ENCODE measurements at regions not wholly inside any gene's neighbourhood (a gene's known extent, or its start where the extent isn't known, plus 50 kb on each side); places are given as distances from the start of the nearest gene placed in this dataset.

GRCh38 chr22:27307545-27308247, 493.9 kb downstream of the MN1 start:
- DNase-seq = no peak
- Histone ChIP-seq H3K36me3 (replicated peaks; ENCODE audit: control insufficient read depth, insufficient read depth, low read length) (no peaks in the 10 kb centered on the region), H3K4me3 (ENCODE audit: insufficient read depth, low read depth, low read length) (no peak overlapping the region), H3K27me3 (ENCODE audit: control insufficient read depth, insufficient read depth, low read length) (no peaks in the 10 kb centered on the region; the same call in 1 of the 2 replicates)

- no peak for DNase-seq
- Histone ChIP-seq H3K4me3 (ENCODE audit: insufficient read depth, low read depth, low read length) (no peak overlapping the region), H3K36me3 (replicated peaks; ENCODE audit: control insufficient read depth, insufficient read depth, low read length) (no peaks in the 10 kb centered on the region), H3K27me3 (ENCODE audit: control insufficient read depth, insufficient read depth, low read length) (no peaks in the 10 kb centered on the region; the same call in 1 of the 2 replicates)
Observed at GRCh38 chr22:27308513-27308912, 493.0 kb downstream of the MN1 start.

GRCh38 chr22:27309697-27310096, 491.9 kb downstream of the MN1 start:
- no peak overlapping the region for H3K4me3 ChIP-seq (ENCODE audit: insufficient read depth, low read depth, low read length)
- no peaks in the 10 kb centered on the region; the same call in 1 of the 2 replicates for H3K27me3 ChIP-seq (ENCODE audit: control insufficient read depth, insufficient read depth, low read length)
- no peaks in the 10 kb centered on the region for H3K36me3 ChIP-seq (replicated peaks; ENCODE audit: control insufficient read depth, insufficient read depth, low read length)
- DNase-seq = no peak

GRCh38 chr22:27310966-27311697, 490.4 kb downstream of the MN1 start:
- peak; percentile 54 for DNase-seq
- Histone ChIP-seq H3K27me3 (ENCODE audit: control insufficient read depth, insufficient read depth, low read length) (no peaks in the 10 kb centered on the region; the same call in 1 of the 2 replicates), H3K4me3 (ENCODE audit: insufficient read depth, low read depth, low read length) (no peak overlapping the region; the same call in 1 of the 2 replicates), H3K36me3 (replicated peaks; ENCODE audit: control insufficient read depth, insufficient read depth, low read length) (no peaks in the 10 kb centered on the region)

GRCh38 chr22:27311698-27312550, 489.6 kb downstream of the MN1 start:
- Histone ChIP-seq H3K36me3 (replicated peaks; ENCODE audit: control insufficient read depth, insufficient read depth, low read length) (no peaks in the 10 kb centered on the region), H3K4me3 (ENCODE audit: insufficient read depth, low read depth, low read length) (peak overlapping the region; percentile 11; the same call in 1 of the 2 replicates), H3K27me3 (ENCODE audit: control insufficient read depth, insufficient read depth, low read length) (no peaks in the 10 kb centered on the region; the same call in 1 of the 2 replicates)
- DNase-seq = peak; percentile 56

- no peaks in the 10 kb centered on the region; the same call in 1 of the 2 replicates for H3K27me3 ChIP-seq (ENCODE audit: control insufficient read depth, insufficient read depth, low read length)
- H3K36me3 ChIP-seq (replicated peaks; ENCODE audit: control insufficient read depth, insufficient read depth, low read length) = no peaks in the 10 kb centered on the region
- no peak for DNase-seq
- no peak overlapping the region for H3K4me3 ChIP-seq (ENCODE audit: insufficient read depth, low read depth, low read length)
Observed at GRCh38 chr22:27312565-27312964, 489.0 kb downstream of the MN1 start.

GRCh38 chr22:27312966-27313855, 488.3 kb downstream of the MN1 start:
- DNase-seq = peak; percentile 55
- H3K36me3 ChIP-seq (replicated peaks; ENCODE audit: control insufficient read depth, insufficient read depth, low read length) = no peaks in the 10 kb centered on the region
- H3K4me3 ChIP-seq (ENCODE audit: insufficient read depth, low read depth, low read length) = no peak overlapping the region
- no peaks in the 10 kb centered on the region; the same call in 1 of the 2 replicates for H3K27me3 ChIP-seq (ENCODE audit: control insufficient read depth, insufficient read depth, low read length)

GRCh38 chr22:27314276-27314807, 487.2 kb downstream of the MN1 start:
- DNase-seq = no peak
- H3K36me3 ChIP-seq (replicated peaks; ENCODE audit: control insufficient read depth, insufficient read depth, low read length) = no peaks in the 10 kb centered on the region
- H3K4me3 ChIP-seq (ENCODE audit: insufficient read depth, low read depth, low read length) = no peak overlapping the region
- H3K27me3 ChIP-seq (ENCODE audit: control insufficient read depth, insufficient read depth, low read length) = no peaks in the 10 kb centered on the region; the same call in 1 of the 2 replicates

GRCh38 chr22:27315833-27316232, 485.7 kb downstream of the MN1 start:
- Histone ChIP-seq H3K27me3 (ENCODE audit: control insufficient read depth, insufficient read depth, low read length) (no peaks in the 10 kb centered on the region), H3K36me3 (replicated peaks; ENCODE audit: control insufficient read depth, insufficient read depth, low read length) (no peaks in the 10 kb centered on the region), H3K4me3 (ENCODE audit: insufficient read depth, low read depth, low read length) (no peak overlapping the region)
- DNase-seq = no peak

- Histone ChIP-seq H3K36me3 (replicated peaks; ENCODE audit: control insufficient read depth, insufficient read depth, low read length) (no peaks in the 10 kb centered on the region), H3K27me3 (ENCODE audit: control insufficient read depth, insufficient read depth, low read length) (no peaks in the 10 kb centered on the region), H3K4me3 (ENCODE audit: insufficient read depth, low read depth, low read length) (no peak overlapping the region)
- DNase-seq = no peak
Observed at GRCh38 chr22:27317096-27317495, 484.5 kb downstream of the MN1 start.

- DNase-seq = no peak
- H3K4me3 ChIP-seq (ENCODE audit: insufficient read depth, low read depth, low read length) = no peak overlapping the region
Observed at GRCh38 chr22:27317971-27318428, 483.6 kb downstream of the MN1 start.

GRCh38 chr22:27318516-27318915, 483.0 kb downstream of the MN1 start:
- Histone ChIP-seq H3K36me3 (replicated peaks; ENCODE audit: control insufficient read depth, insufficient read depth, low read length) (no peaks in the 10 kb centered on the region), H3K27me3 (ENCODE audit: control insufficient read depth, insufficient read depth, low read length) (no peaks in the 10 kb centered on the region)
- DNase-seq = no peak

More at GRCh38 chr22:27317971-27318428, 483.6 kb downstream of the MN1 start:
- H3K27me3 ChIP-seq (ENCODE audit: control insufficient read depth, insufficient read depth, low read length) = no peaks in the 10 kb centered on the region
- no peaks in the 10 kb centered on the region for H3K36me3 ChIP-seq (replicated peaks; ENCODE audit: control insufficient read depth, insufficient read depth, low read length)

GRCh38 chr22:27323661-27324060, 477.9 kb downstream of the MN1 start:
- no peak overlapping the region for H3K4me3 ChIP-seq (ENCODE audit: insufficient read depth, low read depth, low read length)
- H3K27me3 ChIP-seq (ENCODE audit: control insufficient read depth, insufficient read depth, low read length) = no peaks in the 10 kb centered on the region; the same call in 1 of the 2 replicates
- H3K36me3 ChIP-seq (replicated peaks; ENCODE audit: control insufficient read depth, insufficient read depth, low read length) = no peaks in the 10 kb centered on the region
- peak; percentile 52 for DNase-seq

More at GRCh38 chr22:27318516-27318915, 483.0 kb downstream of the MN1 start:
- H3K4me3 ChIP-seq (ENCODE audit: insufficient read depth, low read depth, low read length) = no peak overlapping the region

All from H7 (cell line).